Activated naive CD4-positive, alpha-beta T cell treated with anti-CD3 and anti-CD28 coated beads, Interleukin-2, amount 50 U/mL, for 24 hours (primary cell): ENCODE measurements at regions not wholly inside any gene's neighbourhood (a gene's known extent, or its start where the extent isn't known, plus 50 kb on each side); places are given as distances from the start of the nearest gene placed in this dataset.
A peak's percentile ranks its signal among the peaks of the same experiment; 100 is the strongest.

ENCODE experiments used
- H3K27ac Mint-ChIP-seq: one replicate; pipeline ENCODE4 v1.8.0; 2021; ENCODE audit warnings: mild to moderate bottlenecking, mixed read lengths
- H3K27me3 Mint-ChIP-seq: one replicate; pipeline ENCODE4 v1.8.0; 2021; ENCODE audit warnings: mixed read lengths
- H3K36me3 Mint-ChIP-seq: one replicate; pipeline ENCODE4 v1.8.0; 2021; ENCODE audit warnings: mixed read lengths
- H3K4me1 Mint-ChIP-seq: one replicate; pipeline ENCODE4 v1.8.0; 2021; ENCODE audit warnings: mixed read lengths
- H3K4me3 Mint-ChIP-seq: one replicate; pipeline ENCODE4 v1.8.0; 2021; ENCODE audit warnings: mild to moderate bottlenecking, mixed read lengths
- H3K9me3 Mint-ChIP-seq: one replicate; pipeline ENCODE4 v1.8.0; 2021; ENCODE audit warnings: mixed read lengths

DNA sequence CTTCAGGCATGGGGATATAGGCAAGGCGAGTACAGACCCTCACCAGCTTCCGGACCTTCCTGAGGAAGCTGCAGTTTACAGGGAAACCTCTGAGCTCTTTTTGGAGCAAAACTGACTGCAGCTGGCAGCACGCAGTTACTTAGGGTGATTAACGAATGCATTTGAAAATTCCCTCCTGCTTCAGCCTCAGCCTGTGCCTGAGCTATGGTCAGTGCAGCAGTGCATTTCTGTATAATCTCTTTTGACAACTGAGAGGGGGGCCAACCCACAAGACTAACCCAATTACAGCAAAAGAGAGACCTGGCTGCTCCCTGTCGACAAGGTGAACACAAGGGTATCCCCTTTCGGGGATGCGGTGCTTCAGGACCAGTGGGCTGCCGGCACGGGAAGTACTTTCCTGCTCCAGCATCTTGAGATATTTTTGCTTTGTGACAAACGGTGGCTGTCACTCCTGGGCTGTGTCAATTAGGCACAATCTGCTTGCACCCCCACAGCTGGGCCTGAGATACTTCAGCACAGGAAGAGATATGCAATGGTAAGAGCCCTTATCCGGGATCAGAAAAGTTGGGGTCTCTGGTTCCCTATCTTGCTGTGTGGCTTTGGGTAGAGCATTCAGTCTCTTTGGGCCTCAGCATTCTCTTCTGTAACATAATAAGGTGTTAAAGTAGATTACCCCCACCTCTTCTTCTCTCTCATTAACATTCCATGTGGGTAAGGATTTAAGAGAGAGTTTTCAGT is 141.0 kb downstream of the TMEM17 start:
- H3K27me3 Mint-ChIP-seq, result no peaks in the 10 kb centered on the region
- no peaks in the 10 kb centered on the region for H3K9me3 Mint-ChIP-seq
- H3K36me3 Mint-ChIP-seq, result no peaks in the 10 kb centered on the region
- no peaks in the 10 kb centered on the region for H3K4me1 Mint-ChIP-seq
- H3K4me3 Mint-ChIP-seq, result no peak overlapping the region
- no peak overlapping the region for H3K27ac Mint-ChIP-seq

DNA sequence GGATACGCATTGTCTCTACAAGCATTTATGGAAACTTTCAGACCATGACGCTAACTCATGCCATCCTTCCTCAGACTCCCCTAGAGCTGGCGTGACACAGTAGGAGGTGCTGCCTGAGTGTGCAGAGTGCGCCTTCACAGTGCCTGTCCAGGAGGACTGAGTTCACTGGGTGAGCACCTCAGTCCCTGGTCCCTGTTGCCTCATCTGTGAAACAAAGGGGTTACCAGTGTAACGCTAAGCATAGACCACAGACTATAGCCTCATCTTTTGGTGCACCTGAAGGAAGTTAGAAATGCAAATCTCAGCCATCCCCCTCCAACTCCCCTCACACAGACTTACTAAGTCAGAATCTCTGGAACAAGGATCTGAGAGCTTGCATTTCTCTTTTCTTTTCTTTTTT is 142.8 kb downstream of the TMEM17 start:
- no peaks in the 10 kb centered on the region for H3K27me3 Mint-ChIP-seq
- H3K9me3 Mint-ChIP-seq, result no peaks in the 10 kb centered on the region
- no peaks in the 10 kb centered on the region for H3K4me1 Mint-ChIP-seq
- no peak overlapping the region for H3K27ac Mint-ChIP-seq
- H3K36me3 Mint-ChIP-seq, result no peaks in the 10 kb centered on the region
- no peak overlapping the region for H3K4me3 Mint-ChIP-seq

DNA sequence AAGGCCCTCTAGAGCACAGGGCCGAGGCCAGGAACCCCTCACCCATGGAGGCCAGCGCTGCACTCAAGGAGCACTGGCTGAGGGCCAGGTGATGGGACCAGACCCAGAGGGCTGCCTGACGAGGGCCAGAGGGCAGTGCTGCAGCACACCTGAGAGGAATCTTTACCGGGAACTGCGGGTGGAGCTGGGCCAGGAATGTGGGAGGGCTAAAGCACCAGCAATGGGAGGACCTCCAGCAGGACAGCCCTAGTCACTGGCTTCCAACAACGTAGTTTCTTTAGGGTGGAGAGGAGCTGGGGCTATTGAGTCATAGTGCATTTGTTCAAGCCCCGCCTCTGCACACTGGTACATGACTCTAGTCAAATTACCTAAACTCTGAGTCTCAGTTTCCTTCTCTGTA is 143.4 kb downstream of the TMEM17 start:
- no peaks in the 10 kb centered on the region for H3K9me3 Mint-ChIP-seq
- no peak overlapping the region for H3K4me3 Mint-ChIP-seq
- H3K4me1 Mint-ChIP-seq, result no peaks in the 10 kb centered on the region
- no peak overlapping the region for H3K27ac Mint-ChIP-seq
- no peaks in the 10 kb centered on the region for H3K27me3 Mint-ChIP-seq
- H3K36me3 Mint-ChIP-seq, result no peaks in the 10 kb centered on the region

DNA sequence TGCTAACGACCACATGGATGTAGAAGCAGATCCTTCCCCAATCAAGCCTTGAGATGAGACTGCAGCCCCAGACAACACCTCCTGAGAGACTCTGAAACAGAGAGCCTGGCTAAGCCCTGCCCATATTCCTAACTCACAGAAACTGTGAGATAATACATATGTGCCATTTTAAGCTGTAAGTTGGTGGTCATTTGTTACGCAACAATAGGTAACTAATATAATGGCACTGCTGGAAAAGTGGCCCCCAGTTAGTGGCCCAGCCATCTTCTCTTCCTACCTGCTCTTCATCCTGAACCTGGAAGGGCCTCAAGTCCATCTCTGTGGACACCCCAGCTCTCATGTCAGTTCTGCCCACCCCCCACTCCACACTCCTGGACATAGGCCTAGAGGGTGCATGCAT is 144.0 kb downstream of the TMEM17 start:
- Mint-ChIP-seq H3K36me3 (no peaks in the 10 kb centered on the region), H3K9me3 (no peaks in the 10 kb centered on the region), H3K4me1 (no peaks in the 10 kb centered on the region), H3K27me3 (no peaks in the 10 kb centered on the region), H3K27ac (no peak overlapping the region), H3K4me3 (no peak overlapping the region)

DNA sequence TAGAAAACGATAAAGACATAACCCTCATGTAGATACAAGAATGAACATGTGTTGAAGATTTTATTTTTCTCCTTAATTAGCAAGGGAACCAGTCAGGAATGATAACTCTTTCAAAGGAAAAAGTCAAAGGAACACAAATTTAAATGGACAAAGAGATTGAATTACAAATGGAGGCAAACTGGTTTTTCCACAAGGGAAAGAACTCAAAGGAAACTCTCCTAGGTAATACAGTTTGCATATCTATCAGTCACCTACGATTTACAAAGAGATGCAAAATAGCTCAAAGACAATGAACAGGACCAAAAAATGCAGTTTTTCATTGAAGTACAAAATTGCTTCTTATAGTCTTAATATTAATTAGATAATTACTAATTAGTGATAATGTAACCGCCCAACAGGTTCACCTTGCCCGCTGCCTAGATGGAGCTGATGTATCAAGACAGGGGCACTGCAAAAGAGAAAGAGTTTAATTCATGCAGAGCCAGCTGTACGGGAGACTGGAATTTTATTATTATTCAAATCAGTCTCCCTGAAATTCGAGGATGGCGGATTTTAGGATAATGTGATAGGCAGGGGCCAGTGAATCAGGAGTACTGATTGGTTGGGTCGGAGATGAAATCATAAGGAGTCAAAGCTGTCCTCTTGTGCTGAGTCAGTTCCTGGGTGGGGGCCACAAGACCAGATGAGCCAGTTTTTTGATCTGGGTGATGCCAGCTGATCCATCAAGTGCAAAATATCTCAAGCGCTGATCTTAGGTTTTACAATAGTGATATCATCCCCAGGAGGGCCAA is 151.0 kb downstream of the TMEM17 start:
- Mint-ChIP-seq H3K36me3 (peaks cover 3% of the 10 kb centered on the region), H3K27me3 (no peaks in the 10 kb centered on the region), H3K4me1 (no peaks in the 10 kb centered on the region), H3K9me3 (peaks cover 4% of the 10 kb centered on the region), H3K27ac (no peak overlapping the region), H3K4me3 (no peak overlapping the region)

DNA sequence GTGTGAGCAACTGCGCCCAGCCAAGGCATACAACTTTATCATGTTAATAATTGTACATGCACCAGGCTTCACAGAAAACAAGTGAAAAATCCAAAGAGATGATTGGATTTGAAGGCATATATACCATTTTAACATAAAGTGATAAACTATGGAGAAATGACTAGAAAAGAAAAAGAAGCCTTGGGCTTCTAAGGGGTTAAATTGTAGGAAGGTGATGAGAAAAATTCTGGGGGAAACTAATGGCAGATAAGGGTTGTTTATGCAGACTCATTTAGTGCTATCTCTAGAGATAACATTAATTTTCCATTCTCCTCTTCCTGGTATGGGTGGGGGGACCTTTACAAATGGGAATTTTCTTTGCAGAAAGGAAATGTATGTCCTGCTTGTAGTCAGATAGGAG is 154.0 kb downstream of the TMEM17 start:
- H3K27me3 Mint-ChIP-seq, result no peaks in the 10 kb centered on the region
- H3K27ac Mint-ChIP-seq, result no peak overlapping the region
- H3K4me3 Mint-ChIP-seq, result no peak overlapping the region
- H3K4me1 Mint-ChIP-seq, result no peaks in the 10 kb centered on the region
- H3K9me3 Mint-ChIP-seq, result peaks cover 4% of the 10 kb centered on the region
- H3K36me3 Mint-ChIP-seq, result peaks cover 3% of the 10 kb centered on the region

DNA sequence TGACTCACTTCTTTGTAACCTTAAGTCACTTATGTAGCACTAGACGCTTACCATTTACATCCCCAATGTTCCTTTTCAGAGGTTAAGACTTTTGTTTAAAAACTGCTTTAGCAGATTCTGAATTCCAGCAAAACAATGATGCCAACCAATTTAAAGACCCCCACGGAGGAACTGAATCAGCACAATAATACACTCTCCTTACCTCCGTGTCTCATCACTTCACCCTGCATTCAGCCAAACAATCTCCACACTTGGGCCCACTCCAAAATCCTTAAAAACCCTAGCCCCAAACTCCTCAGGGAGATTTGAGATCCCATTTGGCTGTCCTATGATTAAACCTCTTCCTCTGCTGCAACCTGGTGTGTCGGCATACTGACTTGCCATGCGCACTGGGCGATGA is 153.9 kb downstream of the B3GNT2 start:
- no peak overlapping the region for H3K27ac Mint-ChIP-seq
- H3K27me3 Mint-ChIP-seq, result no peaks in the 10 kb centered on the region
- H3K9me3 Mint-ChIP-seq, result peaks cover 4% of the 10 kb centered on the region

DNA sequence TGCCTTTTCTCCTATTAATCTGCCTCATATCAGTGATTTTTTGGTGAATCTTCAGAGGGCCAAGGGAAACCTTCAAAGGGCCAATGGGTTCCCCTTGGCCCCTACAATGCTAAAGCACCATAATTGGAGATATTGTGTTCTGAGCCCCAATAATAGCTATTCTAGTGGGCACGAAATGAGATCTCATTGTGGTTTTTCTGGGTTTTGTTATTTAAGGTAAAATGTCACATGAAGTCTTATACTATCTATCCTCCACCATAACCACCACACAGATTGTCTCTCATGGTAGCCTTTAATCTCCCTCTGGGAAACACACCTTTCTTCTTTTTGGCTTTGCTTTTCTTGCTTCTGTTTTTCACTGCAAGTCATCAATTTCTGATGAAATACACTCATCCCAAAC is 152.8 kb downstream of the B3GNT2 start:
- H3K4me3 Mint-ChIP-seq, result no peak overlapping the region
- H3K36me3 Mint-ChIP-seq, result peaks cover 3% of the 10 kb centered on the region
- no peak overlapping the region for H3K27ac Mint-ChIP-seq
- H3K4me1 Mint-ChIP-seq, result no peaks in the 10 kb centered on the region
- H3K27me3 Mint-ChIP-seq, result no peaks in the 10 kb centered on the region
- peaks cover 4% of the 10 kb centered on the region for H3K9me3 Mint-ChIP-seq

More for the DNA sequence above, 153.9 kb downstream of the B3GNT2 start:
- no peaks in the 10 kb centered on the region for H3K4me1 Mint-ChIP-seq
- peaks cover 3% of the 10 kb centered on the region for H3K36me3 Mint-ChIP-seq
- no peak overlapping the region for H3K4me3 Mint-ChIP-seq

DNA sequence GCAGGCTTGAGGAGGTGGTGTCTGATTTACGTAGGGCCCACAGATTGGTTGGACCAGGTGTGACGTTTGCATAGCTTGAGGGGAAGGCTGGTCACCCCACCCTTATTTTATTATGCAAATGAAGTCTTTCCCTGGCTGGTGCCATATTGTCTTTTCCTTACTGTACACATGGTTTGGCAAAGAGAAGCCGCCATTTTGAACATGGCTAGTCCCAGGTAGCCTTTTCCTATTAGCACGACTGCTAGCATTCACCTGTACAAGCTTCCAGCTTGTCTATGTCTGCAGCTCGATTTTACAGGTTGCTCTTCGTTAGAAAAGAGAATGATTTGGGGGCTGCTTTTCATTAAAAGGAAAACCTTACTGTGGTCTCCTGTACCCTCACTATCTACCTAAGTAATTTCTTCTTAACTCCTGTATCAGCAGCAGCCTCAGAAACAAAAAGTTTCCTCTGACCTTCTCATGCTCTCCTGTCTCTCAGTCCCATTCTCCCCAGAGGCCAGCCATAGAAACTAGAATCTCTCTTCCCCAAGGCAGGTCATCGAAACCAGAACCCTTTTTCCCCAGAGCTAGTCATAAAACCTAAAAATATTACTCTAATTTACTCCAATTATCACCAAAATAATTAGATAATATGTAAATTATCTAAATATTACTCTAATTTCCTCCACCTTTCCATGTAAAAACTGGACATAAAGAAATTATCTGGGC is 151.8 kb downstream of the B3GNT2 start:
- H3K9me3 Mint-ChIP-seq, result peaks cover 4% of the 10 kb centered on the region
- no peak overlapping the region for H3K27ac Mint-ChIP-seq
- peaks cover 3% of the 10 kb centered on the region for H3K36me3 Mint-ChIP-seq
- no peaks in the 10 kb centered on the region for H3K27me3 Mint-ChIP-seq
- H3K4me1 Mint-ChIP-seq, result no peaks in the 10 kb centered on the region
- H3K4me3 Mint-ChIP-seq, result no peak overlapping the region

DNA sequence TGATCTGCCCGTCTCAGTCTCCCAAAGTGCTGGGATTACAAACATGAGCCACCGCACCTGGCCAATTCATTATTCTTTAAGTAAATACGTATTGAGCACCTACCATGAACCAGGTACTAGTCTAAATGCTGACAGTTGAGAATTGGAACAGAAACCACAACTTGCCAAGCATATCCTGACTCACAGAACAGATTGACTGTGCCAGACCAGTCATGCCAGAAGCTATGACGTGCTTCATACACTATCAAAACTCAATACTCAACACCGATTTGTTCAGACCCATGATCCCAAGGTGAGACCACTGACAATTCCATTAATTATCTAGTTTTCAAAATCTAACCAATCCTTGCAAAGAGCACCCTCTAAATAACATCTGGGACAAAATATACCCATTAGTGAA is 148.6 kb downstream of the B3GNT2 start:
- H3K36me3 Mint-ChIP-seq, result no peaks in the 10 kb centered on the region
- H3K27ac Mint-ChIP-seq, result no peak overlapping the region
- H3K4me3 Mint-ChIP-seq, result no peak overlapping the region
- no peaks in the 10 kb centered on the region for H3K9me3 Mint-ChIP-seq
- no peaks in the 10 kb centered on the region for H3K4me1 Mint-ChIP-seq
- no peaks in the 10 kb centered on the region for H3K27me3 Mint-ChIP-seq

DNA sequence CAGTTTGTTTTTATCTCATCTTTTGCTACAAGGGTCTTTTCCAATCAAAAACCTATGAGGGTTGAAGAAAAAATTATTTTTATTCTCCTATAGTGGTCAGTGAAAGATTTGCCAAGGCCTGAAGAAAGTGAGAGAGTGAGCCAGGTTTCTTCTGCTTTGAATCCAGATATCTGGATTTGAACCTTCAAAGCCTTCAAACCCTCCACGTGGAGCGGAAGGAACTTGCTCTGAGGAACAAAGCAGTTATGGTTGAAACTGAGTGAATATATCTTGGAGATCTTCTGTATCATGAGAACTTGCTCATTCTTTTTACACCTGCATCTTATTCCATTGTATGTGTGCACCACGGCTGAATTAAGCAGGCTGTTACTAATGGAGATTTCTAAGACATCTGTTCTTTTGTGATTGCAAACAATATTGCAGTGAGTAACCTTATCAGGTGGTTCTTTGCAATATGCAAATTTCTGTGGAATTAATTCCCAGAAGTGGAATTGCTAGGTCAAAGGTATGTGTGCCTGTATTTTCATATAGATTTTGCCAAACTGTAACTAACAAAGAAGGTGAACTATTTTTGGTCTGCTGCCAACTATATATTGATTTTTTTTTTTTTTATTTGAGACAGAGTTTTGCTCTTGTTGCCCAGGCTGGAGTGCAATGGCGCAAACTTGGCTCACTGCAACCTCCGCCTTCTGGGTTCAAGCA is 147.9 kb downstream of the B3GNT2 start:
- Mint-ChIP-seq H3K9me3 (no peaks in the 10 kb centered on the region), H3K36me3 (no peaks in the 10 kb centered on the region), H3K4me3 (no peak overlapping the region), H3K27me3 (no peaks in the 10 kb centered on the region), H3K27ac (no peak overlapping the region), H3K4me1 (no peaks in the 10 kb centered on the region)

DNA sequence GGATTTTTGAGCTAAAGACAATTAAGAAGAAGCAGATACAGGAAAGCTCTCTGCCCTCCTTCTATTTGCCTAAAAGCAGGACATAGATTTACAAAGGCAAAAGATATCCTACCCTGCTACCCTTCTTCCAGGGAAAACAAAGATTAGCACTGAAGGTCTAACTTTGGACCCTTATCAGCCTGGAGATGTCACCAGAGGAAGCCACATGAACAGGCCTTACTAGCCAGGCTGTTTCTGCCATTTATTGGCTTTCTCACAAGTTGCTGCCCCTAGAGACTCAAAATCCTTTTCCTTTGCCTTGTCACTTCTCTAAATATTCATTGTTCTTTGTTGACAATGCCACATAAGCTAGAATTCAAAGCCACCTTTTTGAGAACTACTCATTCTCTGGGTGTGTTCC is 147.3 kb downstream of the B3GNT2 start:
- Mint-ChIP-seq H3K27ac (peak overlapping the region; percentile 11), H3K27me3 (no peaks in the 10 kb centered on the region), H3K9me3 (no peaks in the 10 kb centered on the region), H3K36me3 (no peaks in the 10 kb centered on the region), H3K4me3 (no peak overlapping the region), H3K4me1 (no peaks in the 10 kb centered on the region)

DNA sequence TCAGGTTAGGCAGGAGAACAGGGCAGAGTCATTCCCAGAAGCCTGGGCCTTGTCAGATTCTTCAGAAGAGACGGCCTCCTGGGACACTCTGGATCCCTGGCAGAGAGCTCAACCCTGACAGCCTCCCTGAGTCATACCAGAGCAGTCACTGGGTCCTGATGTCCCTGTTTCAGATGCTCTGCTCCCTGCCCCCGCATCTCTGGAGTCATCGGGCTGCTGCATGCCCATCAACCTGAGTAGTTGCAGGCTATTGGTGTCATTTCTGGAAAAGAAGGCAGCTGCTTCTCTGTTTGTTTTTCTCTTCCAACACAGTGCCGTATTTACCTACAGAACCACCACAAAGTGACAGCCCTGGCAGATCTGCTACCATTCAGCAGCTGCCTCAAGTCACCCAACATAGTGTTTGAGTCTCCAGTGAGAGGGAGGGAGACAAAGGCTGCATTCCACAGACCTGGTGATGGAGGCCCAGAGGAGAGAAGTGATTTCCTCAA is 145.1 kb downstream of the B3GNT2 start:
- H3K36me3 Mint-ChIP-seq, result no peaks in the 10 kb centered on the region
- H3K4me3 Mint-ChIP-seq, result no peak overlapping the region
- no peaks in the 10 kb centered on the region for H3K27me3 Mint-ChIP-seq
- no peaks in the 10 kb centered on the region for H3K9me3 Mint-ChIP-seq
- no peaks in the 10 kb centered on the region for H3K4me1 Mint-ChIP-seq
- peak overlapping the region; percentile 23 for H3K27ac Mint-ChIP-seq

DNA sequence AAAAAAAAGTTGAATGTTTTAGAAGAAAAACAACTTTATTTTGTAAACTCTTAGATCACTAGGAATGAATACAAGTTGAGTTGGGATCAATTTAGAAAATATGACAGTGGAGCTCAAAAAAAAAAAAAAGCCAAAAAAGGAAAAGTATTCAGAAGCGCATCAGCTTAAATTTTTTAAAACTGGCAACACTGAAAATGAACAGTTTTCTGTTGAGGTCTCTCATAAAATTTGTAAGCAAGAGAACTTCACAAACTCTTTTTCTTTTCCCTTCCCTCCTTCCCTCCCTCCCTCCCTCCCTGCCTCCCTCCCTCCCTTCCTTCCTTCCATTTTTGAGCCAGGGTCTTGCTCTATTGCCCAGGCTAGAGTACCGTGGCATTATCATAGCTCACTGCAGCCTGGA is 143.9 kb downstream of the B3GNT2 start:
- no peaks in the 10 kb centered on the region for H3K36me3 Mint-ChIP-seq
- no peaks in the 10 kb centered on the region for H3K9me3 Mint-ChIP-seq
- H3K4me1 Mint-ChIP-seq, result no peaks in the 10 kb centered on the region
- no peak overlapping the region for H3K27ac Mint-ChIP-seq
- H3K27me3 Mint-ChIP-seq, result no peaks in the 10 kb centered on the region
- H3K4me3 Mint-ChIP-seq, result no peak overlapping the region

DNA sequence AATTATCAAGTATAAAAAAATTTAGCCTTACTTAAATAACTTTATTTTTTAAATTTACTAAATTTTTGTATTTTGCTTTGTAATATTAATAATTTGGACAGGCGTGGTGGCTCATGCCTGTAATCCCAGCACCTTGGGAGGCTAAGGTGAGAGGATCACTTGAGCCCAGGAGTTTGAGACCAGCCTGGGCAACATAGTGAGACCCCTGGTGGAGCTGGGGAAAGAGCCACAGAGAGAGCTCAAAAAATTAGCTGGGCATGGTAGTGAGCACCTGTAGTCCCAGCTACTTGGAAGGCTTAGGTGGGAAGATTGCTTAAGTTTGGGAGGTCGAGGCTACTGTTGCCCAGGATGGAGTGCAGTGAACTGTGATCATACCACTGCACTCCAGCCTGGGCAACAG is 143.5 kb downstream of the B3GNT2 start:
- no peaks in the 10 kb centered on the region for H3K9me3 Mint-ChIP-seq
- H3K36me3 Mint-ChIP-seq, result no peaks in the 10 kb centered on the region
- no peaks in the 10 kb centered on the region for H3K4me1 Mint-ChIP-seq
- H3K27ac Mint-ChIP-seq, result no peak overlapping the region
- H3K27me3 Mint-ChIP-seq, result no peaks in the 10 kb centered on the region
- no peak overlapping the region for H3K4me3 Mint-ChIP-seq
